GM12873 (cell line): ENCODE measurements at regions not wholly inside any gene's neighbourhood (a gene's known extent, or its start where the extent isn't known, plus 50 kb on each side); places are given as distances from the start of the nearest gene placed in this dataset.

ENCODE experiments used
- CTCF ChIP-seq: IDR thresholded peaks from 2 replicates; pipeline ENCODE4 v1.5.1; 2012; ENCODE audit warnings: low read depth, mild to moderate bottlenecking, moderate library complexity, low read length, control low read depth; ENCODE audit not compliant: insufficient read depth; ENCODE audit errors: missing control alignments

GRCh38 chr21:41650526-41651145 lies 116.2 kb downstream of the RIPK4 start:
- no peak for TF ChIP-seq CTCF

GRCh38 chr21:41648591-41649031 lies 118.2 kb downstream of the RIPK4 start:
- TF ChIP-seq CTCF, result no peak

GRCh38 chr21:41647806-41648561 lies 118.9 kb downstream of the RIPK4 start:
- TF ChIP-seq CTCF, result no peak

DNA sequence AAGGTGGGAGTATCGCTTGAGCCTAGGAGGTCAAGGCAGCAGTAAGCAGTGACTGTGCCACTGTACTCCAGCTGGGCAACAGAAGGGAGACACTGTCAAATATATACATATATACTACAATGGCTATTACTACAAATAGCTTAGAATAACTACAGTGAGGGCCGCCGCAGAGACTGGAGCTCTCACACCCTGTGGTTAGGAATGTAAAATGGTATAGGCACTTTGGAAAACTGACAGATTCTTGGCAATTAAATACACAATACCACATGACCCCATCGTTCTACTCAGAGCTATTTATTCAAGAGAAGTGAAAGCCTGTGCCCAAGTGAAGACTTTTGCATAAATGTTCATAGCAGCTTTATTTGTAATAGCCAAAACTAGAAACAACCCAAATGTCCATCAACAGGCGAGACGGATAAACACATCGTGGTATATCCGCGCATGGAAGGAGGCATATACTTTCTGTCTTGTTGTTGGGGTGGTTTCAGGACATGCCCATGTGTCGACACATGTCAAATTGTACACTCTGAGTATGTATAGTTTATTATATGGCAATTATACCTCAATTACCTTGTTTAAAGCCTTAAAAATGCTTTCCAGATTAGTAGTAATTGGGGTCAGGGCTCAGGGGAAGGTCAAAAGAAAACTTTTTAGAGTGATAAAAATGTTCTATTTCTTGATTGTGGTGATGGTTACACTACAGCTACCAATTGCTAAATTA lies 123.4 kb downstream of the RIPK4 start:
- TF ChIP-seq CTCF, result no peak

DNA sequence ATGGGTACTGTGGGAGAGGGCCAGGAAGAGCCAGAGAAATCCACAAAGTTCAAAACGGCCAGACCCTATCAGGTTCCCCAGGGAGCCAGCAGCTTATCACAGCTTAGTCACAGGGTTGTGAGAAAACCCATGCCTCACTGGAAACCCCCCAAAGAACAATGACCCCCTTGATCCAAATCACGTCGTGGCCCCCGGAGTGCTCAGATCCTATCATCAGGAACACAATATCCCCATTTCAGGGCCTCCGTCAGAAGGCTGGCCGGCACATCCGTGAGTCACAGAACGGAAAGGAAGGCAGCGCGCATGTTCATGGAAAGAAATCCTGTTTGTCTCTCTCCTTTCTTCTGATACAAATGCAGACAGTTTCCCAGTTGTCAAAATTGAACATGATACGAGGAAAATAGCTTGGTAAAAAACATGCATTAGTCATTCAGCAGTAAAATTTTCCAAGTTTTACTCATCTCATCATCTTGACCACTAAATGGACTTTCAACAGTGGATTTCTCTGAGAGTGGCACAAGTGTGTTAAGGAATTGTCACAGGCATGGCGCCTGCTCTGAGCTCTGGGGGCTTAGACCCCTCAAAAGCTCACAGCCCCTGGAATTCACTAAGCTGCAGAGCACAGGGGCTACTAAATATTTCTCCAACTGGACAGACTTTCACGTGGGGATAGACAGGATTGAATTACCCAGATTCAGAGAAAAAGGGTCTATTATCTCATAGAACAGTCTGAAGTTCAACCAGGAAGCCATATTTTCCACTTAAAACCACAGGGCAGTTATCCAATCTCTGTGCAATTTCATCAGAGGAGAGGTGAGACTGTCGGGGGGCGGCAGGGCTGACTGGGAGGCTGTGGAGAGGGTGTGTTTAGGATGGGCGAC lies 124.8 kb downstream of the RIPK4 start:
- no peak for TF ChIP-seq CTCF

GRCh38 chr21:41641510-41641815 lies 125.4 kb downstream of the RIPK4 start:
- no peak for TF ChIP-seq CTCF
